HepG2 (cell line): ENCODE measurements at regions not wholly inside any gene's neighbourhood (a gene's known extent, or its start where the extent isn't known, plus 50 kb on each side); places are given as distances from the start of the nearest gene placed in this dataset.
A peak's percentile ranks its signal among the peaks of the same experiment; 100 is the strongest.
"Not testable (repeated sequence)": the region's sequence is repeated elsewhere in the genome, so short reads cannot be mapped to it uniquely, and the experiment has no call there.

Experiments
- ATAC-seq: fragments of 200-7000 bp; cut with Tn5 transposase; 3 replicates; pipeline ENCODE4 v1.9.1; 2020; ENCODE audit warnings: mild to moderate bottlenecking, moderate library complexity
- BruUV-seq: library from RNA; stranded (reverse); fragments of 400-500 nt; replicated peaks from 2 replicates; lab custom pipeline; 2021; lab: Mats Ljungman, UMichigan
- CTCF ChIA-PET: fragments of 300-600 bp; formaldehyde crosslinking; extraction: SDS; loops from one replicate; lab custom pipeline; 2021; ENCODE audit warnings: low total read pairs, inconsistent platforms, low intra/inter-chr PET ratio; lab: Yijun Ruan, JAX
- POLR2A ChIA-PET: fragments of 350-600 bp; sonication (Branson Sonifier 250); formaldehyde crosslinking; loops from one replicate; lab custom pipeline; 2020; ENCODE audit warnings: antibody characterized with exemption, inconsistent platforms; lab: Yijun Ruan, JAX
- DNase-seq: peaks from one replicate; pipeline ENCODE4 v3.0.0-alpha.2; 2015; ENCODE audit warnings: low spot score
- FAIRE-seq: peaks from 3 replicates; lab custom pipeline; 2011; peaks lifted over from hg19 to GRCh38; lab: Jason Lieb, UNC
- H2AFZ ChIP-seq: one replicate; pipeline ENCODE4 v1.6.1; 2011; ENCODE audit warnings: low read length, inconsistent platforms
- H3K27ac ChIP-seq: fragments of 300-600 bp; 3 replicates; pipeline ENCODE4 v1.8.0; 2011; ENCODE audit warnings: mixed run types, mild to moderate bottlenecking, mixed read lengths, low read length, inconsistent platforms; ENCODE audit not compliant: insufficient read depth; ENCODE audit errors: extremely low read length
- H3K27me3 ChIP-seq, 2 experiments: fragments of 200-600 bp in 1 of 2; 2 replicates in 1 of 2; 3 replicates in 1 of 2; pipeline versions ENCODE4 v1.6.0 to v1.8.0; 2011; ENCODE audit warnings: low read length in 2 of 2, mild to moderate bottlenecking in 2 of 2, moderate library complexity in 2 of 2, inconsistent platforms in 1 of 2; ENCODE audit not compliant: insufficient read depth in 2 of 2, control insufficient read depth in 1 of 2
- H3K36me3 ChIP-seq, 2 experiments: fragments of 200-600 bp in 1 of 2; replicated peaks in 1 of 2; 2 replicates in 1 of 2; 3 replicates in 1 of 2; pipeline versions ENCODE4 v1.5.1 to v1.8.0; 2011; ENCODE audit warnings: low read length in 2 of 2, inconsistent platforms in 1 of 2; ENCODE audit not compliant: insufficient read depth in 2 of 2, control insufficient read depth in 1 of 2
- H3K4me1 ChIP-seq: 2 replicates; pipeline ENCODE4 v1.5.1; 2012; ENCODE audit warnings: low read length, inconsistent platforms; ENCODE audit not compliant: insufficient read depth
- H3K4me2 ChIP-seq: 2 replicates; pipeline ENCODE4 v1.6.0; 2011; ENCODE audit warnings: low read depth, low read length, inconsistent platforms
- H3K4me3 ChIP-seq, 3 experiments: fragments of 200-600 bp in 1 of 3; sonication (generic), shearing (Covaris generic) in 1 of 3; replicated peaks in 1 of 3; 2 replicates each; pipeline ENCODE4 v1.5.1; 2011 to 2016; ENCODE audit warnings: low read length in 3 of 3, inconsistent platforms in 2 of 3, low read depth in 2 of 3, mild to moderate bottlenecking in 2 of 3, control low read depth in 1 of 3, mixed read lengths in 1 of 3; ENCODE audit not compliant: insufficient read depth in 1 of 3
- H3K79me2 ChIP-seq: one replicate; pipeline ENCODE4 v1.6.1; 2011; ENCODE audit warnings: low read length, inconsistent platforms; ENCODE audit not compliant: insufficient read depth
- H3K9ac ChIP-seq: 2 replicates; pipeline ENCODE4 v1.6.0; 2011; ENCODE audit warnings: mild to moderate bottlenecking, low read depth, low read length, inconsistent platforms; ENCODE audit not compliant: insufficient read depth
- H3K9me3 ChIP-seq: 2 replicates; pipeline ENCODE4 v1.5.1; 2012; ENCODE audit warnings: mild to moderate bottlenecking, low read length
- H4K20me1 ChIP-seq: 2 replicates; pipeline ENCODE4 v1.6.0; 2011; ENCODE audit warnings: inconsistent platforms, mild to moderate bottlenecking, low read length, moderate library complexity; ENCODE audit not compliant: insufficient read depth
- CREB1 ChIP-seq, 2 experiments: fragments of 450-650 bp in 1 of 2; IDR thresholded peaks; 2 replicates each; pipeline ENCODE4 v1.6.1; 2016 to 2017; ENCODE audit warnings: control low read depth in 1 of 2, mild to moderate bottlenecking in 1 of 2, missing compliant biosample characterization in 1 of 2, missing genetic modification characterization in 1 of 2
- WGBS: methylation state at CpG from one replicate; pipeline ENCODE4 v1.1.6; 2017; ENCODE audit warnings: low lambda C conversion rate; 5-methylcytosine and 5-hydroxymethylcytosine counted together
- in situ Hi-C: cut with HindIII; loops from 2 replicates; pipeline ENCODE4 v1.10.0; 2017; ENCODE audit warnings: low pct_unique_long_range_greater_than_20kb; ENCODE audit not compliant: extremely low pct_ligation_motif_present
- intact Hi-C: fragments of 100-400 bp; cut with micrococcal nuclease; formaldehyde crosslinking; loops from one replicate; pipeline ENCODE4 v1.10.0; 2022; ENCODE audit not compliant: unreplicated experiment

DNA sequence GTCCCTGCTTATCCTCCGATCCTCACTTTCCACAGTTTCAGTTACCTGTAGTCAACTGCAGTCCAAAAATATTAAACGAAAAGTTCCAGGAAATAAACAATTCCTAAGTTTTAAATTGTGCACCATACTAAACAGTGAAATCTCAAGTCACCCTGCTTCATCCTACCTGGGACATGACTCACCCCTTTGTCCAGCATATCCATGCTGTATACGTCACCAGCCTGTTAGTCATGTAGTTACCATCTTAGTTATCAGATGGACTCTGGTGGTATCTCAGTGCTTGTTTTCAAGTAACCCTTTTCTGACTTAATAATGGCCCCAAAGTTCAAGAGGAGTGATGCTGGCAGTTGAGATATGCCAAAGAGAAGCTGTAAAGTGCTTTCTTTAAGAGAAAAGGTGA lies 50.3 kb upstream of the NAPEPLD start:
- H4K20me1 ChIP-seq; in situ Hi-C loops; H3K79me2 ChIP-seq; CTCF ChIA-PET; H3K4me2 ChIP-seq; H2AFZ ChIP-seq; H3K9ac ChIP-seq; ATAC-seq; H3K9me3 ChIP-seq; H3K36me3 ChIP-seq; intact Hi-C loops; FAIRE-seq; H3K27me3 ChIP-seq; H3K4me3 ChIP-seq; H3K4me1 ChIP-seq; POLR2A ChIA-PET; H3K27ac ChIP-seq; BruUV-seq; TF ChIP-seq CREB1 (CRISPR knock-in tag; IDR thresholded peaks at IDR 0.05): not testable (repeated sequence)
- WGBS = 38% methylated on average over 3 of the region's 3 CpGs
- peak; percentile 3 for DNase-seq
- peak; percentile 52 for TF ChIP-seq CREB1 (IDR thresholded peaks at IDR 0.05)
- TF ChIP-seq, all 625 proteins: peak for 1; not testable (repeated sequence) for 624
